ENCODE measurements at regions not wholly inside any gene's neighbourhood (a gene's known extent, or its start where the extent isn't known, plus 50 kb on each side); places are given as distances from the start of the nearest gene placed in this dataset.

DNA sequence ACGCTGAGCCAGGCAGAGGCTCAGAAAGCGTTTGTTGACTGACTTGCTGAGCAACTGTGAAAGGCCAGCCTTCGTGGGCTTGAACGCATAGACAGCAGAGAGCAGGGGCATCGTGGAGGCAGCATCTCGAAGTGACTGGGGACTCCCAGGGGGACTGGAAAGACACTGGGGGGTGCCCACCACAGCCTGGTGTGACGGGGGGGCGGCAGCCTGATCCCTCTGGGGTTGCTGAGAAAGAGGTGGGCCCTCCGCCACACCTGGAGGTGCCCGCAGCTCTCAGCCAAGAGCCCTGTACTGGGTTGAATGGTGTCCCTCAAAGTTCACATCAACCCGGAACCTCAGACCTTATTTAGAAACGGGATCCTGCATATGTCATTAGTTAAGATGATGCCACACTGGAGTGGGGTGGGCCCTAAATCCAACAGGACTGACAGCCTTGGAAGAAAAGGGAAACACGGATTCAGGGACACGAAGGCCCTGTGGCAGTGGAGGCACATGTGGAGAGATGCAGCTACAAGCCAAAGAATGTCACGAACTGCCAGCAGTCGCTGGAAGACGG lies 84.6 kb downstream of the RFLNA start:
- TF ChIP-seq, protein P1, sequence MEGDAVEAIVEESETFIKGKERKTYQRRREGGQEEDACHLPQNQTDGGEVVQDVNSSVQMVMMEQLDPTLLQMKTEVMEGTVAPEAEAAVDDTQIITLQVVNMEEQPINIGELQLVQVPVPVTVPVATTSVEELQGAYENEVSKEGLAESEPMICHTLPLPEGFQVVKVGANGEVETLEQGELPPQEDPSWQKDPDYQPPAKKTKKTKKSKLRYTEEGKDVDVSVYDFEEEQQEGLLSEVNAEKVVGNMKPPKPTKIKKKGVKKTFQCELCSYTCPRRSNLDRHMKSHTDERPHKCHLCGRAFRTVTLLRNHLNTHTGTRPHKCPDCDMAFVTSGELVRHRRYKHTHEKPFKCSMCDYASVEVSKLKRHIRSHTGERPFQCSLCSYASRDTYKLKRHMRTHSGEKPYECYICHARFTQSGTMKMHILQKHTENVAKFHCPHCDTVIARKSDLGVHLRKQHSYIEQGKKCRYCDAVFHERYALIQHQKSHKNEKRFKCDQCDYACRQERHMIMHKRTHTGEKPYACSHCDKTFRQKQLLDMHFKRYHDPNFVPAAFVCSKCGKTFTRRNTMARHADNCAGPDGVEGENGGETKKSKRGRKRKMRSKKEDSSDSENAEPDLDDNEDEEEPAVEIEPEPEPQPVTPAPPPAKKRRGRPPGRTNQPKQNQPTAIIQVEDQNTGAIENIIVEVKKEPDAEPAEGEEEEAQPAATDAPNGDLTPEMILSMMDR (IDR thresholded peaks at IDR 0.05 in 2 of 3, conservative IDR thresholded peaks at IDR 0.05 in 1 of 3; ENCODE audit: control insufficient read depth in 2 of 3, extremely low read depth in 1 of 3, insufficient read depth in 1 of 3, low read depth in 3 of 3, low read length in 3 of 3) = no peak
- no peak for TF ChIP-seq CEBPB (IDR thresholded peaks at IDR 0.05; ENCODE audit: borderline replicate concordance in 1 of 2, low read depth in 2 of 2, low read length in 2 of 2)
- TF ChIP-seq POLR2AphosphoS5 (IDR thresholded peaks at IDR 0.05; ENCODE audit: low read length) = no peak
- no peak for TF ChIP-seq SUZ12 (IDR thresholded peaks at IDR 0.05; ENCODE audit: unreplicated experiment)

Data from GM12878 (cell line).